H1 (cell line): ENCODE measurements at regions not wholly inside any gene's neighbourhood (a gene's known extent, or its start where the extent isn't known, plus 50 kb on each side); places are given as distances from the start of the nearest gene placed in this dataset.

Experiments
- EGR1 ChIP-seq: IDR thresholded peaks from 2 replicates; pipeline ENCODE4 v1.6.1; 2011; ENCODE audit warnings: low read depth, low read length, borderline replicate concordance
- SIN3A ChIP-seq, 2 experiments: IDR thresholded peaks in 1 of 2; conservative IDR thresholded peaks in 1 of 2; 2 replicates each; pipeline ENCODE4 v1.6.1; 2011 to 2012; ENCODE audit warnings: low read length in 2 of 2, improper control_type of control experiment in 1 of 2, low read depth in 1 of 2, mild to moderate bottlenecking in 1 of 2
- TBP ChIP-seq: IDR thresholded peaks from 2 replicates; pipeline ENCODE4 v1.6.1; 2011; ENCODE audit warnings: low read depth, low read length, improper control_type of control experiment
- TF ChIP-seq, protein P1 (sequence below): IDR thresholded peaks from 2 replicates; pipeline ENCODE4 v1.6.1; 2012; ENCODE audit warnings: inconsistent platforms

DNA sequence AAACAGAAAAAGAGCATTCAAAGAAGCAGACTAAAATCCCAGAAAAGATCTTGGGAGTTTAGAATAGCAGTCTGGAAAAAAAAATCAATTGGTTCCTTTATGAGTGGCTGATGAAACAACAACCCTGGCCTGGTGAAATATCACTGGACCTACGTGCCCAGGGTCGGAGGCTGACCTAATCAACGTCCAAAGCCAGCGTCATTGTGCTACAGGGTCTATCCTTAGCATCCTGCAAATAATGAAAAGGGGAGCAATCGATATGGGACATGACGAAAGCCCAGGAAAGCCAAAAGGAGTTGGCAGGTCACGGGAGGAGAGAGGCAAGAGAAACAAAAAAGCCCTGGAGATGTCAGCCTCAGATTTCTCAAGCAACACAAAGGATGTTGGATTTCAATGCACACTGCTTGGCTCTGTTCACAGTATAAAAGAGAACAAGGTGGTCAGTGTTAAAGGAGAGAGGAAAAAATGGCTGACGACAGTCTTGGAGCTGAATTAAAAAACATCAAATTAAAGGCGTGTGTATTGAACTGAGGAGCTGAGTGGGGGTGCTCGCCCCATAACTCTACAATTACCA is 148.8 kb downstream of the BLID start (continued):
- TF ChIP-seq, protein P1, sequence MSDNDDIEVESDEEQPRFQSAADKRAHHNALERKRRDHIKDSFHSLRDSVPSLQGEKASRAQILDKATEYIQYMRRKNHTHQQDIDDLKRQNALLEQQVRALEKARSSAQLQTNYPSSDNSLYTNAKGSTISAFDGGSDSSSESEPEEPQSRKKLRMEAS = no peak
- TF ChIP-seq EGR1 (no peak), TBP (no peak), SIN3A (conservative IDR thresholded peaks at IDR 0.05 in 1 of 2, IDR thresholded peaks at IDR 0.05 in 1 of 2; ENCODE audit: low read depth in 1 of 2, low read length in 2 of 2) (no peak)
